ELF-1 (cell line): ENCODE measurements at regions not wholly inside any gene's neighbourhood (a gene's known extent, or its start where the extent isn't known, plus 50 kb on each side); places are given as distances from the start of the nearest gene placed in this dataset.

Source experiments
- DNase-seq: peaks from one replicate; pipeline ENCODE4 v3.0.0-alpha.2; 2016; ENCODE audit warnings: low read depth, low spot score

DNA sequence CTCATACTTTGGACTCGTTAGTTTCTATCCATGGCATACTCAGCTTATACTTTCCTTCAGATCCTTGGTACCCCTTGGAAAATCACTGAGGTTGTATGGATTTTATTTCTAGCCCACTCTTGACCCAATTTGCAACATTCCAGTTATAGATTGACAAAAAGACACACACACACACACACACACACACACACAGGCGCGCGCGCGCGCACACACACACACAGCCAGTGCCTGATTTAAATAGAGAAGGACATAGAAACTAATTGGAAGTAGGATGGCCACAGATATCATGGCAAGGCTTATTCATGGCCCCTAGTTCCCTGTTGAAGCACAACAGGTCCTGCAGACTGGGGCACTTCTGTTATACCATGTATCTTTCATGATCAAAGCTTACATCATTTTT, 89.1 kb upstream of the CFAP20DC start:
- DNase-seq = no peak

GRCh38 chr3:59137415-59137814, 87.6 kb upstream of the CFAP20DC start:
- DNase-seq = no peak

GRCh38 chr3:59136081-59136480, 86.3 kb upstream of the CFAP20DC start:
- DNase-seq = no peak

- DNase-seq = no peak
These were observed 85.3 kb upstream of the CFAP20DC start for GRCh38 chr3:59135096-59135495.

GRCh38 chr3:59133311-59133710, 83.5 kb upstream of the CFAP20DC start:
- DNase-seq = no peak

- no peak for DNase-seq
These were observed 81.4 kb upstream of the CFAP20DC start for GRCh38 chr3:59131016-59131766.

DNA sequence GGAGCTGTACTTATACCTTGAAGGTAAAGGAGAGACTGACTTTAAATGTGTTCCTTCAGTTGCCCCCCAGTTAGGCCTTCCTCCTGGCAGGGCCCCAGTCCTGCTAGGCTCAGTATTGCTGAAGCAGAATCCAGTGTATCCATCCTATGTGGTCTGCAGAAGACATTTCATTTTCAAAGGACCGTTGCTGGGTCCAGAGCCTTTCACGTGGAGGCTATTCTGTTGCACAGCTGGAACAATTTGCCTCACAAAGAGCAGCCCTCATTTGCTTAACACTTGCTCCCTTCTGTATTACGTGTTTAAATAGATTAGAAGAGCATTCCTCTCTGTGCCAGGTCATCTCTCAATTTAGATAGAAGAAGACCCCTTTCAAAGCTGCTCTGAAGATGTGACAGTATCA, 78.9 kb upstream of the CFAP20DC start:
- DNase-seq = peak; percentile 85

GRCh38 chr3:59127071-59127470, 77.2 kb upstream of the CFAP20DC start:
- no peak for DNase-seq

DNA sequence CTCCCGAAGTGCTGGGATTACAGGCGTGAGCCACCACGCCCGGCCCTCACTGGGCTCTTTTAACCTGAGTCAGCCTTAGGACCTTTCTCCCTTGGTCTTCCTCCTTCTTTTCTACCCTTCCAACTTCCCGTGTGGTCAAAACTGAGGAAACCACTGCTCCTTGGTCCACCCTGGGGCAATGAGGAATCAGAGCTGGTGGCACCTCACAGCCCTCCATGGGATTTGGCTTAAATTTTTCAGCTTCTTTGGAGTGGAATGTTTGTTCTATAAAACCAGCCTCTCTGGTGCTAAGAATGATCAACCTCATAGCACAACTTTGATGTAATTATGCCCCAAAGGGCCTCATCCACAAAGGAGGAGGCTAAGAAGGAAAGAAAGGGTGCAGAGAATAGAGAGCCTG, 76.6 kb upstream of the CFAP20DC start:
- DNase-seq = no peak

- no peak for DNase-seq
These were observed 71.7 kb upstream of the CFAP20DC start for GRCh38 chr3:59121346-59122144.

GRCh38 chr3:59118928-59119327, 69.1 kb upstream of the CFAP20DC start:
- no peak for DNase-seq

- no peak for DNase-seq
These were observed 67.6 kb upstream of the CFAP20DC start for GRCh38 chr3:59117396-59117795.

- no peak for DNase-seq
These were observed 66.4 kb upstream of the CFAP20DC start for GRCh38 chr3:59116233-59116537.

- DNase-seq = no peak
These were observed 65.8 kb upstream of the CFAP20DC start for GRCh38 chr3:59115364-59116232.

GRCh38 chr3:59107856-59108815, 58.3 kb upstream of the CFAP20DC start:
- no peak for DNase-seq

DNA sequence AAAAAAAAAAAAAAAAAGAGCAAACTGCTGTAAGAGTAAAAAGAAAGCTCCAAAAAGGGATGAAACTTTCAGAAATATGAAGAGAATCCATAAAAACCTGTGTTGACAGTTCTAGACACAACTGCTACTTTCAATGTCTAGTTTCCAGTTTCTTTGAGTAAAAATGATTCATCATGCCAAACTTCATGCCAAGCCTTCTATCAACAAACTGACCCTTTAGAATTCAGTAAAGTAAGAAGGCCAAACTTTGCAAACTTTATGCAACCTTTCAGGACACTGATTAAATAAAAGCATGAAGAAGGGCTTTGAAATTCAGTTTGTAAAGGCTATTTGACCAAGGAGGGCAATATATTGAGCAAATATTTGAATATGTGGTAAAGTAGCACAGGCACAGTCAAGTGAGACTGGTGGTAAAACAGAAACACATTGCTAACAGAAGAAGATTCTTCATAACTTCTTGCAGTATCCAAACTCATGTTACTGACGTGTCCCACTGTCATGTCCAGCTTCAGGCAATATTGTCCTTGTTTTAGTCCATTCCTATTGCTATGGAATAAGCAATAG, 56.3 kb upstream of the CFAP20DC start:
- no peak for DNase-seq

DNA sequence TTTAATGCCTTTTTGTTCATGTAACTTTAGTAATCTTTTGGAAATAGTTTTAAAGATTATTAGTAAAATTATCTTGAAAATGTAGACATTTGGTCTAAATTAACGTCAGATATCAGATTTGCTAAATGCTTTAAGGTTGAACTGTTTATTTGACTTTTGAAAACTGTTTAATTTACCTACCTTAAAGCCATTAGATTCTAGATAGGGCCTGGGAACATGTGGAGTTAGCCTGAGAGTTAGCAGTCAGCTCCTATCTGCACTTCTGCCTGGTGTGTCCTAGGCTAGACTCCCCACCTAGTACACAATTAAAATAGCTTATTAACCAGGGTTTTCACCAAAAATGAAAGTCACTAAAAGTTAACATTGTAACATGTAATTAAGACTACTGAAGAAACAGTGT, 53.7 kb upstream of the CFAP20DC start:
- no peak for DNase-seq

DNA sequence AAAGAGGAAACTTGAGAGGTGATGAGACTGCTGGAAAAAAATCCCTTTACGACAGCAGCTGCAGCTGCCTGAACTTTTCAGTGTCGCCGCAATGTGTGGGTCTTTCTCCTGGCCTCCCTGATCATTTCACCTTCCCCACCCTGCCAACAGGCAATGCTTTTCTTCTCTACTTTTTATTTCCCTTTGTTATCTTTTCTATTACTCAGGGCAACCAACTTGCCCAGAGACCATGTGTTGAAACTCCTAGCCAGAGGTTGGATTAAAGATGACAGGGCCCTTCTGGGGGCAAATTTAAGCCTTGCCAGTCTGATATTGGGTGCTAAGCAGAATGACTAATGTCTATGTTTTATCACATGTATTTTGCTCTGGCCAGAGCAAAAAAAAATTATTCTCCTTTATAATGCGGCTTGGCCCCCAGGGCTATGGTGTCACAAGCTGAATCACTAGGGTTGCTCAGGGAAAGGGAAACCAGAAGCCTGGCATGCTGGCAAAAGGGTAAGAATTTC, 51.5 kb upstream of the CFAP20DC start:
- no peak for DNase-seq
